ENCODE measurements at regions not wholly inside any gene's neighbourhood (a gene's known extent, or its start where the extent isn't known, plus 50 kb on each side); places are given as distances from the start of the nearest gene placed in this dataset.
A peak's percentile ranks its signal among the peaks of the same experiment; 100 is the strongest.
"Not testable (repeated sequence)": the region's sequence is repeated elsewhere in the genome, so short reads cannot be mapped to it uniquely, and the experiment has no call there.

DNA sequence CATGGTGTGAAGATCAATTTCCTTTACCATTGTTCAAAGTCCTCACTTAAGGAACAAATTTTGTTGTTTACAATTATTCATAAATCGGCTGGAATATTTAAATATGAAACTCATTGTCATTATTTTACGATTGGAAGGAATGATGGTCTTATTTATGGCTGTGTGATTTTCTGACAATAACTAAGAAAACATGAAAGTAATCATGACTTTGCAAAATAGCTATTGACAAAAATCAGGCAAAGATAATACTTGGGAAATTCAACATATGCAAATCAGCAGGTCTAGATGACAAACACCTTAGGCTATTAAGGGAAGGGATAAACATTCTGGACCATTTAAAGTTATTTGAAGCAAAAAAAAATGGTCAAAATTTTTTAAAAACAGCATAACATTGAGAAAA is 654.8 kb upstream of the CNTN5 start:
- H3K4me2 ChIP-seq = no peak overlapping the region
- 19% methylated on average over 2 of the region's 2 CpGs for WGBS (ENCODE audit: missing lambda C conversion rate)
- no peak for ATAC-seq
- H3K27ac ChIP-seq = no peak overlapping the region
- TF ChIP-seq ZFP36 (IDR thresholded peaks at IDR 0.05; ENCODE audit: borderline replicate concordance, partially characterized antibody) = no peak
- TF ChIP-seq FOSB (CRISPR knock-in tag; IDR thresholded peaks at IDR 0.05) = no peak
- TF ChIP-seq, protein P1, sequence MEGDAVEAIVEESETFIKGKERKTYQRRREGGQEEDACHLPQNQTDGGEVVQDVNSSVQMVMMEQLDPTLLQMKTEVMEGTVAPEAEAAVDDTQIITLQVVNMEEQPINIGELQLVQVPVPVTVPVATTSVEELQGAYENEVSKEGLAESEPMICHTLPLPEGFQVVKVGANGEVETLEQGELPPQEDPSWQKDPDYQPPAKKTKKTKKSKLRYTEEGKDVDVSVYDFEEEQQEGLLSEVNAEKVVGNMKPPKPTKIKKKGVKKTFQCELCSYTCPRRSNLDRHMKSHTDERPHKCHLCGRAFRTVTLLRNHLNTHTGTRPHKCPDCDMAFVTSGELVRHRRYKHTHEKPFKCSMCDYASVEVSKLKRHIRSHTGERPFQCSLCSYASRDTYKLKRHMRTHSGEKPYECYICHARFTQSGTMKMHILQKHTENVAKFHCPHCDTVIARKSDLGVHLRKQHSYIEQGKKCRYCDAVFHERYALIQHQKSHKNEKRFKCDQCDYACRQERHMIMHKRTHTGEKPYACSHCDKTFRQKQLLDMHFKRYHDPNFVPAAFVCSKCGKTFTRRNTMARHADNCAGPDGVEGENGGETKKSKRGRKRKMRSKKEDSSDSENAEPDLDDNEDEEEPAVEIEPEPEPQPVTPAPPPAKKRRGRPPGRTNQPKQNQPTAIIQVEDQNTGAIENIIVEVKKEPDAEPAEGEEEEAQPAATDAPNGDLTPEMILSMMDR (IDR thresholded peaks at IDR 0.05) = no peak
- peak; percentile 71 for TF ChIP-seq NFE2L2 (conservative IDR thresholded peaks at IDR 0.05; ENCODE audit: low read length)
- peak; percentile 69 for TF ChIP-seq MAFK (IDR thresholded peaks at IDR 0.05; ENCODE audit: partially characterized antibody)
- no peak overlapping the region for H3K4me3 ChIP-seq
- FAIRE-seq = no peak
- H3K4me1 ChIP-seq = 0 out of 3 replicates have a peak, but pooled peaks cover 3% of the 10 kb centered on the region
- DNase-seq (ENCODE audit: low read depth in 1 of 2, low spot score in 1 of 2) = no peak
- ChIA-PET POLR2A (no interaction called here), CTCF (no interaction called here)
- no peaks in the 10 kb centered on the region for H3K9me3 ChIP-seq

DNA sequence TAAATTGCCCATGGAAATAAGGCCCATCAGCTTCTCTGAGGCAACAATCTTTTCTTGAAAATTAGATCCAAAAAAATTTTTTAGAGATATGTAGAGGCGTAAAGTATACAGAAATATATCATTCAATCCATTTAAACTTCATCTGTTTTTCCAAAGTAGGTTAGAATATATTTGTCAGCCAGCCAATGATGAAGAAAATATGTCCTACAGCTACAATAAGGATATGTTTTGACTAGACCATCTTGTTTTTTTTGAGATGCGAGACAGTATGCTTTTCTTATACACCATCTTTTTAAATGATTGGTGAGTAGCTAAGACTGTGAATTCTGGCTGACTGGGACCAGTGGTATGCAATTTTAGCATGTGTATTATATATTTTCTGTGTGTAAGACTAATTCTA is 630.4 kb upstream of the CNTN5 start:
- H3K4me1 ChIP-seq = no peaks in the 10 kb centered on the region
- DNase-seq (ENCODE audit: low read depth in 1 of 2, low spot score in 1 of 2) = no peak
- WGBS (ENCODE audit: missing lambda C conversion rate) = 34% methylated on average over 2 of the region's 2 CpGs
- FAIRE-seq = no peak
- TF ChIP-seq, protein P2, sequence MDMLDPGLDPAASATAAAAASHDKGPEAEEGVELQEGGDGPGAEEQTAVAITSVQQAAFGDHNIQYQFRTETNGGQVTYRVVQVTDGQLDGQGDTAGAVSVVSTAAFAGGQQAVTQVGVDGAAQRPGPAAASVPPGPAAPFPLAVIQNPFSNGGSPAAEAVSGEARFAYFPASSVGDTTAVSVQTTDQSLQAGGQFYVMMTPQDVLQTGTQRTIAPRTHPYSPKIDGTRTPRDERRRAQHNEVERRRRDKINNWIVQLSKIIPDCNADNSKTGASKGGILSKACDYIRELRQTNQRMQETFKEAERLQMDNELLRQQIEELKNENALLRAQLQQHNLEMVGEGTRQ (IDR thresholded peaks at IDR 0.05) = no peak
- TF ChIP-seq GATA3 (IDR thresholded peaks at IDR 0.05; ENCODE audit: borderline replicate concordance) = no peak
- no peak for TF ChIP-seq EHMT2 (IDR thresholded peaks at IDR 0.05; ENCODE audit: low read depth)
- no peak for TF ChIP-seq NR3C1 (IDR thresholded peaks at IDR 0.05)
- no peak for TF ChIP-seq RCOR1 (IDR thresholded peaks at IDR 0.05; ENCODE audit: low read depth, low read length)
- TF ChIP-seq POLR2A (IDR thresholded peaks at IDR 0.05; ENCODE audit: low read length) = no peak
- no peak for TF ChIP-seq EHF (CRISPR knock-in tag; IDR thresholded peaks at IDR 0.05)
- TF ChIP-seq FOSB (CRISPR knock-in tag; IDR thresholded peaks at IDR 0.05) = no peak
- TF ChIP-seq KDM5A (IDR thresholded peaks at IDR 0.05) = no peak
- TF ChIP-seq MAFK (IDR thresholded peaks at IDR 0.05; ENCODE audit: partially characterized antibody) = no peak
- TF ChIP-seq RFX5 (IDR thresholded peaks at IDR 0.05) = no peak
- TF ChIP-seq TFCP2L1 (CRISPR knock-in tag; IDR thresholded peaks at IDR 0.05) = no peak
- TF ChIP-seq FOSL2 (IDR thresholded peaks at IDR 0.05) = no peak
- TF ChIP-seq FOSL2 (CRISPR knock-in tag; IDR thresholded peaks at IDR 0.05) = no peak
- no peak for TF ChIP-seq MYC (IDR thresholded peaks at IDR 0.05; ENCODE audit: borderline replicate concordance, low read length)
- no peak for TF ChIP-seq SREBF2 (IDR thresholded peaks at IDR 0.05)
- no peak for TF ChIP-seq HOXB5 (CRISPR knock-in tag; IDR thresholded peaks at IDR 0.05)
- no peak for TF ChIP-seq JUNB (IDR thresholded peaks at IDR 0.05)
- TF ChIP-seq HDAC2 (IDR thresholded peaks at IDR 0.05) = no peak
- TF ChIP-seq, protein P3, sequence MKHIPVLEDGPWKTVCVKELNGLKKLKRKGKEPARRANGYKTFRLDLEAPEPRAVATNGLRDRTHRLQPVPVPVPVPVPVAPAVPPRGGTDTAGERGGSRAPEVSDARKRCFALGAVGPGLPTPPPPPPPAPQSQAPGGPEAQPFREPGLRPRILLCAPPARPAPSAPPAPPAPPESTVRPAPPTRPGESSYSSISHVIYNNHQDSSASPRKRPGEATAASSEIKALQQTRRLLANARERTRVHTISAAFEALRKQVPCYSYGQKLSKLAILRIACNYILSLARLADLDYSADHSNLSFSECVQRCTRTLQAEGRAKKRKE (CRISPR knock-in tag; IDR thresholded peaks at IDR 0.05; ENCODE audit: low read depth) = no peak
- no peak for TF ChIP-seq RARB (CRISPR knock-in tag; IDR thresholded peaks at IDR 0.05)
- no peak overlapping the region for H3K27ac ChIP-seq
- H3K4me3 ChIP-seq = no peak overlapping the region
- CTCF ChIA-PET = no interaction called here
- POLR2A ChIA-PET = no interaction called here
- no peak for ATAC-seq
- H3K9me3 ChIP-seq = no peaks in the 10 kb centered on the region
- H3K4me2 ChIP-seq = no peak overlapping the region

DNA sequence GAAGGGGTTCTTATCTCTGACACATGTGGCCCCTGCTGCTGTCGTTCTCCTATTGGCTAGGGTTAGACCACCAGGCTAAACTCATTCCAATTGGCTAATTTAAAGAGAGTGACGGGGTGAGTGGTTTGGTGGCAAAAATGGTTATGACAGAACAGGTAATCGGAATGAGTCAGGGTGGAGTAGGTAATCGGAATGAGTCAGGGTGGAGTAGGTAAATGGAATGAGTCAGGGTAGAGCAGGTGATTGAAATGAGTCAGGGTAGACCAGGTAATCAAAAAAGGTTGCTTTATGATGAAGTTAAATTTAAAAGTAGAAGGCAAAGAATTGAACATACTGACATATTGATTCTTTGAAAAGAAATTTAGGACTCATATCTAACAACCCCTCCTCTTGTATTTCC is 626.2 kb upstream of the CNTN5 start:
- H3K4me3 ChIP-seq; H3K27ac ChIP-seq; CTCF ChIA-PET; H3K9me3 ChIP-seq; ATAC-seq; DNase-seq (ENCODE audit: low read depth in 1 of 2, low spot score in 1 of 2); POLR2A ChIA-PET; FAIRE-seq; H3K4me1 ChIP-seq; H3K4me2 ChIP-seq: not testable (repeated sequence)
- WGBS (ENCODE audit: missing lambda C conversion rate) = 20% methylated on average over 4 of the region's 4 CpGs

Measured in A549 (cell line).